ENCODE measurements at regions not wholly inside any gene's neighbourhood (a gene's known extent, or its start where the extent isn't known, plus 50 kb on each side); places are given as distances from the start of the nearest gene placed in this dataset.

DNA sequence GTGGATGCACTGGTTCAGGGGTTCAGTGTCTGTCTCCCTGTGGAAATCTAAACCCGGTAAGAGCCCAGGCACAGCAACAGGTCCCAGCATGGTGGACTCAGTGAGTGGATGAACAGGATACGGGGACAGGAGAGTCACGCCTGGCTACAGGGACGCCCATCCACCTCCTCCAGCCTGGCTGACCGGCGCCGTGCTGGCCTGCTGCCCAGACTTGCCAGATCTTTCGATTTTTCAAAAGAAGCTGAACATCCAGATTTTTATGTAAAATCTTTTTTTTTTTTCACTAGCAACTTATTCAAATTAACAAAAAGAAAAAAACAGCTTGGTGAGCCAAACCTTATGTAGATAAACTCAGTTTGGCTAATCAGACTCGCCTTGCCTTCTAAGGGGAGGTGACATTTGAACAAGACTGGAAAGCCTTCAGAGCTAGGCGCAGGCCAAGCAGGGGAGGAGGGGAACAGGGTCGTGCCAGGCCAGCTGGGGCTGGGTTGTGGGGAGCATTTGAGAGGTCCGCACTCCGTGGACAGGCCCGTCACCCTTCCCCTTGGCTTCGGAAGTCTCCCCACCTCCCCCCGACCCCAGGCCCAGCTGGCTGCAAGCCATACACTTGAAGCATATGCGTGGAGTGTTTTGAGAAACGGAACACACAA, 87.8 kb upstream of the NCOR2 start:
- no peak for TF ChIP-seq POLR2A (IDR thresholded peaks at IDR 0.05)
- TF ChIP-seq, protein P1, sequence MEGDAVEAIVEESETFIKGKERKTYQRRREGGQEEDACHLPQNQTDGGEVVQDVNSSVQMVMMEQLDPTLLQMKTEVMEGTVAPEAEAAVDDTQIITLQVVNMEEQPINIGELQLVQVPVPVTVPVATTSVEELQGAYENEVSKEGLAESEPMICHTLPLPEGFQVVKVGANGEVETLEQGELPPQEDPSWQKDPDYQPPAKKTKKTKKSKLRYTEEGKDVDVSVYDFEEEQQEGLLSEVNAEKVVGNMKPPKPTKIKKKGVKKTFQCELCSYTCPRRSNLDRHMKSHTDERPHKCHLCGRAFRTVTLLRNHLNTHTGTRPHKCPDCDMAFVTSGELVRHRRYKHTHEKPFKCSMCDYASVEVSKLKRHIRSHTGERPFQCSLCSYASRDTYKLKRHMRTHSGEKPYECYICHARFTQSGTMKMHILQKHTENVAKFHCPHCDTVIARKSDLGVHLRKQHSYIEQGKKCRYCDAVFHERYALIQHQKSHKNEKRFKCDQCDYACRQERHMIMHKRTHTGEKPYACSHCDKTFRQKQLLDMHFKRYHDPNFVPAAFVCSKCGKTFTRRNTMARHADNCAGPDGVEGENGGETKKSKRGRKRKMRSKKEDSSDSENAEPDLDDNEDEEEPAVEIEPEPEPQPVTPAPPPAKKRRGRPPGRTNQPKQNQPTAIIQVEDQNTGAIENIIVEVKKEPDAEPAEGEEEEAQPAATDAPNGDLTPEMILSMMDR (IDR thresholded peaks at IDR 0.05) = no peak

All from lower leg skin (tissue), 3 donors.